HUES64 (cell line): ENCODE measurements at regions not wholly inside any gene's neighbourhood (a gene's known extent, or its start where the extent isn't known, plus 50 kb on each side); places are given as distances from the start of the nearest gene placed in this dataset.
A peak's percentile ranks its signal among the peaks of the same experiment; 100 is the strongest.

Source experiments
- H3K27ac ChIP-seq: 2 replicates; pipeline ENCODE4 v1.7.0; 2013; ENCODE audit warnings: low read depth, low read length, inconsistent platforms
- H3K27me3 ChIP-seq: 2 replicates; pipeline ENCODE4 v1.6.1; 2013; ENCODE audit warnings: mild to moderate bottlenecking, low read length; ENCODE audit not compliant: insufficient read depth
- H3K36me3 ChIP-seq: 2 replicates; pipeline ENCODE4 v1.6.1; 2013; ENCODE audit warnings: mild to moderate bottlenecking, low read length; ENCODE audit not compliant: insufficient read depth
- H3K4me1 ChIP-seq: 2 replicates; pipeline ENCODE4 v1.6.1; 2013; ENCODE audit warnings: mild to moderate bottlenecking, low read length, moderate library complexity; ENCODE audit not compliant: insufficient read depth
- H3K4me3 ChIP-seq: 2 replicates; pipeline ENCODE4 v1.5.1; 2013; ENCODE audit warnings: mild to moderate bottlenecking, low read length, moderate library complexity
- H3K9ac ChIP-seq: 2 replicates; pipeline ENCODE4 v1.6.1; 2013; ENCODE audit warnings: mild to moderate bottlenecking, low read depth, low read length
- H3K9me3 ChIP-seq: 2 replicates; pipeline ENCODE4 v1.6.1; 2013; ENCODE audit warnings: low read depth, low read length; ENCODE audit not compliant: insufficient read depth
- WGBS: fragments of 150-250, 120-280 bp; methylation state at CpG from one replicate; pipeline ENCODE4 v1.1.7; 2013; ENCODE audit warnings: missing lambda C conversion rate; 5-methylcytosine and 5-hydroxymethylcytosine counted together

- no CpG with 5 or more reads among the region's 3 CpGs for WGBS
- Histone ChIP-seq H3K9me3 (no peaks in the 10 kb centered on the region), H3K9ac (no peak overlapping the region), H3K27ac (no peak overlapping the region), H3K4me1 (no peaks in the 10 kb centered on the region), H3K27me3 (no peaks in the 10 kb centered on the region), H3K36me3 (no peaks in the 10 kb centered on the region), H3K4me3 (no peak overlapping the region)
Measured at GRCh38 chr11:27263986-27264385, 99.0 kb downstream of the CCDC34 start.

GRCh38 chr11:27263046-27263445 lies 100.0 kb downstream of the CCDC34 start:
- Histone ChIP-seq H3K27ac (no peak overlapping the region), H3K9me3 (no peaks in the 10 kb centered on the region), H3K4me3 (no peak overlapping the region), H3K9ac (no peak overlapping the region), H3K27me3 (no peaks in the 10 kb centered on the region), H3K36me3 (no peaks in the 10 kb centered on the region), H3K4me1 (no peaks in the 10 kb centered on the region)

GRCh38 chr11:27255447-27255828 lies 107.6 kb downstream of the CCDC34 start:
- no peak overlapping the region for H3K4me3 ChIP-seq
- no peaks in the 10 kb centered on the region for H3K4me1 ChIP-seq
- H3K9ac ChIP-seq = no peak overlapping the region

GRCh38 chr11:27254744-27255446 lies 108.1 kb downstream of the CCDC34 start:
- H3K27ac ChIP-seq = no peak overlapping the region
- 83% methylated on average over 1 of the region's 1 CpG for WGBS
- no peaks in the 10 kb centered on the region for H3K27me3 ChIP-seq
- H3K4me3 ChIP-seq = no peak overlapping the region
- no peak overlapping the region for H3K9ac ChIP-seq
- H3K9me3 ChIP-seq = no peaks in the 10 kb centered on the region
- H3K36me3 ChIP-seq = no peaks in the 10 kb centered on the region
- no peaks in the 10 kb centered on the region for H3K4me1 ChIP-seq

More at GRCh38 chr11:27255447-27255828, 107.6 kb downstream of the CCDC34 start:
- Histone ChIP-seq H3K27ac (no peak overlapping the region), H3K36me3 (no peaks in the 10 kb centered on the region), H3K9me3 (no peaks in the 10 kb centered on the region), H3K27me3 (no peaks in the 10 kb centered on the region)

- H3K9me3 ChIP-seq = no peaks in the 10 kb centered on the region
- WGBS = 92% methylated on average over 1 of the region's 1 CpG
- H3K4me1 ChIP-seq = peaks cover 15% of the 10 kb centered on the region
- no peak overlapping the region for H3K27ac ChIP-seq
- H3K36me3 ChIP-seq = no peaks in the 10 kb centered on the region
- H3K4me3 ChIP-seq = no peak overlapping the region
- H3K27me3 ChIP-seq = no peaks in the 10 kb centered on the region
- H3K9ac ChIP-seq = no peak overlapping the region
Measured at GRCh38 chr11:27253224-27253623, 109.8 kb downstream of the CCDC34 start.

- H3K9me3 ChIP-seq = no peaks in the 10 kb centered on the region
- no peak overlapping the region for H3K4me3 ChIP-seq
- H3K9ac ChIP-seq = no peak overlapping the region
- no peak overlapping the region for H3K27ac ChIP-seq
- H3K36me3 ChIP-seq = no peaks in the 10 kb centered on the region
- H3K27me3 ChIP-seq = no peaks in the 10 kb centered on the region
- WGBS = 97% methylated on average over 5 of the region's 5 CpGs
- H3K4me1 ChIP-seq = peaks cover 22% of the 10 kb centered on the region
Measured at GRCh38 chr11:27250867-27251665, 111.9 kb downstream of the CCDC34 start.

GRCh38 chr11:27248576-27249509 lies 114.2 kb downstream of the CCDC34 start:
- Histone ChIP-seq H3K27ac (peak overlapping the region; percentile 69), H3K27me3 (no peaks in the 10 kb centered on the region), H3K4me3 (no peak overlapping the region), H3K4me1 (peaks cover 22% of the 10 kb centered on the region), H3K9me3 (peaks cover 3% of the 10 kb centered on the region; the same call in 1 of the 2 replicates), H3K9ac (no peak overlapping the region), H3K36me3 (no peaks in the 10 kb centered on the region)
- 42% methylated on average over 13 of the region's 13 CpGs for WGBS

GRCh38 chr11:27247660-27248059 lies 115.4 kb downstream of the CCDC34 start:
- peaks cover 32% of the 10 kb centered on the region for H3K4me1 ChIP-seq
- no peaks in the 10 kb centered on the region for H3K36me3 ChIP-seq
- H3K9ac ChIP-seq = no peak overlapping the region
- H3K27ac ChIP-seq = no peak overlapping the region
- no peak overlapping the region for H3K4me3 ChIP-seq
- 83% methylated on average over 4 of the region's 5 CpGs for WGBS
- no peaks in the 10 kb centered on the region for H3K27me3 ChIP-seq
- H3K9me3 ChIP-seq = peaks cover 3% of the 10 kb centered on the region; the same call in 1 of the 2 replicates

- 90% methylated on average over 2 of the region's 3 CpGs for WGBS
- Histone ChIP-seq H3K4me1 (peaks cover 34% of the 10 kb centered on the region), H3K27me3 (no peaks in the 10 kb centered on the region), H3K4me3 (no peak overlapping the region), H3K36me3 (no peaks in the 10 kb centered on the region), H3K9ac (no peak overlapping the region), H3K9me3 (peaks cover 3% of the 10 kb centered on the region; the same call in 1 of the 2 replicates), H3K27ac (no peak overlapping the region)
Measured at GRCh38 chr11:27246925-27247324, 116.1 kb downstream of the CCDC34 start.

GRCh38 chr11:27244900-27245299 lies 118.1 kb downstream of the CCDC34 start:
- H3K27ac ChIP-seq = no peak overlapping the region
- no peaks in the 10 kb centered on the region for H3K27me3 ChIP-seq
- peaks cover 34% of the 10 kb centered on the region for H3K4me1 ChIP-seq
- H3K36me3 ChIP-seq = no peaks in the 10 kb centered on the region
- H3K9ac ChIP-seq = no peak overlapping the region
- no peak overlapping the region for H3K4me3 ChIP-seq
- H3K9me3 ChIP-seq = peaks cover 3% of the 10 kb centered on the region; the same call in 1 of the 2 replicates

GRCh38 chr11:27242591-27242990 lies 120.4 kb downstream of the CCDC34 start:
- no peak overlapping the region for H3K27ac ChIP-seq
- H3K4me1 ChIP-seq = peaks cover 12% of the 10 kb centered on the region
- H3K4me3 ChIP-seq = no peak overlapping the region
- peaks cover 3% of the 10 kb centered on the region; the same call in 1 of the 2 replicates for H3K9me3 ChIP-seq
- no peaks in the 10 kb centered on the region for H3K27me3 ChIP-seq
- 88% methylated on average over 1 of the region's 1 CpG for WGBS
- H3K9ac ChIP-seq = no peak overlapping the region
- H3K36me3 ChIP-seq = no peaks in the 10 kb centered on the region
